Panc1 (cell line): ENCODE measurements at regions not wholly inside any gene's neighbourhood (a gene's known extent, or its start where the extent isn't known, plus 50 kb on each side); places are given as distances from the start of the nearest gene placed in this dataset.

ENCODE experiments used
- CTCF ChIP-seq: fragments of 450-650 bp; IDR thresholded peaks from 2 replicates; pipeline ENCODE4 v1.5.1; 2017; ENCODE audit warnings: mild to moderate bottlenecking
- POLR2AphosphoS5 ChIP-seq: IDR thresholded peaks from 2 replicates; pipeline ENCODE4 v1.6.1; 2012; ENCODE audit warnings: mild to moderate bottlenecking, low read depth, low read length, moderate library complexity
- REST ChIP-seq, 2 experiments: IDR thresholded peaks; 2 replicates each; pipeline ENCODE4 v1.6.1; 2011 to 2012; ENCODE audit warnings: low read depth in 2 of 2, control low read depth in 1 of 2, low read length in 1 of 2, mild to moderate bottlenecking in 1 of 2, moderate library complexity in 1 of 2; ENCODE audit not compliant: insufficient read depth in 1 of 2
- SIN3A ChIP-seq: IDR thresholded peaks from 2 replicates; pipeline ENCODE4 v1.6.1; 2012; ENCODE audit warnings: low read depth, mild to moderate bottlenecking, low read length, moderate library complexity, borderline replicate concordance; ENCODE audit not compliant: insufficient read depth
- TCF7L2 ChIP-seq: IDR thresholded peaks from 2 replicates; pipeline ENCODE4 v1.6.1; 2011; ENCODE audit warnings: mild to moderate bottlenecking, low read depth, low read length, inconsistent platforms

- no peak for TF ChIP-seq CTCF
- TF ChIP-seq POLR2AphosphoS5 = no peak
- TF ChIP-seq REST (IDR thresholded peaks at IDR 0.05; ENCODE audit: insufficient read depth in 1 of 2, low read depth in 2 of 2, low read length in 1 of 2) = no peak
- TF ChIP-seq SIN3A = no peak
- no peak for TF ChIP-seq TCF7L2
Observed at GRCh38 chr16:51545951-51546350, 394.9 kb upstream of the SALL1 start.
